ENCODE measurements at regions not wholly inside any gene's neighbourhood (a gene's known extent, or its start where the extent isn't known, plus 50 kb on each side); places are given as distances from the start of the nearest gene placed in this dataset.

GRCh38 chr9:32855752-32856151 lies 72.4 kb downstream of the TMEM215 start:
- TF ChIP-seq CTCF (IDR thresholded peaks at IDR 0.05) (no peak), POLR2A (IDR thresholded peaks at IDR 0.05) (no peak), EP300 (IDR thresholded peaks at IDR 0.05) (no peak)
